Epithelial cell of esophagus (primary cell): ENCODE measurements at regions not wholly inside any gene's neighbourhood (a gene's known extent, or its start where the extent isn't known, plus 50 kb on each side); places are given as distances from the start of the nearest gene placed in this dataset.
"Not testable (repeated sequence)": the region's sequence is repeated elsewhere in the genome, so short reads cannot be mapped to it uniquely, and the experiment has no call there.

Experiments used
- DNase-seq: peaks from one replicate; pipeline ENCODE4 v3.0.0; 2010; ENCODE audit warnings: low read depth
- H3K4me3 ChIP-seq: 2 replicates; pipeline ENCODE4 v1.5.1; 2011; ENCODE audit warnings: mild to moderate bottlenecking, low read length, control low read depth
- TF ChIP-seq, protein P1 (sequence below): IDR thresholded peaks from 2 replicates; pipeline ENCODE4 v1.5.1; 2011; ENCODE audit warnings: low read depth, mild to moderate bottlenecking, low read length, control low read depth, inconsistent platforms; ENCODE audit not compliant: insufficient read depth; ENCODE audit errors: missing control alignments

DNA sequence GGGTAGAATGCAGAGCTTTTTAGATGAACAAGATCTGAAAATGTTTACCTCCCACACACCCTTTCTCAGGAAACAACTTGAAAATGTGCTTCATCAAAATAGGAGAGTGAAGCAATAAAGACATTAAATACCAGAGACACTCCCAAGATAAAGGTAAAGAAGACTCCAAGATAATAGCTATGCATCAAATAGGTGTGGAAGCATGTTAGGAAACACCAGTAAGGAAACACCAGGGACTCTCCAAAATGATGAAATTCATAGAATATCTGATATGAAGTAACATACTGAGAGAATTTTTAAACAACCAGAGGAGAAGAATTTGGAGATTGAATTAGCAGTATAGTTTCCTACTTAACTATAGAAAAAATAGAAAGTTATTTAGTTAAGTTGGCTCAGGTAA, 57.0 kb downstream of the OR10A6 start:
- TF ChIP-seq, protein P1, sequence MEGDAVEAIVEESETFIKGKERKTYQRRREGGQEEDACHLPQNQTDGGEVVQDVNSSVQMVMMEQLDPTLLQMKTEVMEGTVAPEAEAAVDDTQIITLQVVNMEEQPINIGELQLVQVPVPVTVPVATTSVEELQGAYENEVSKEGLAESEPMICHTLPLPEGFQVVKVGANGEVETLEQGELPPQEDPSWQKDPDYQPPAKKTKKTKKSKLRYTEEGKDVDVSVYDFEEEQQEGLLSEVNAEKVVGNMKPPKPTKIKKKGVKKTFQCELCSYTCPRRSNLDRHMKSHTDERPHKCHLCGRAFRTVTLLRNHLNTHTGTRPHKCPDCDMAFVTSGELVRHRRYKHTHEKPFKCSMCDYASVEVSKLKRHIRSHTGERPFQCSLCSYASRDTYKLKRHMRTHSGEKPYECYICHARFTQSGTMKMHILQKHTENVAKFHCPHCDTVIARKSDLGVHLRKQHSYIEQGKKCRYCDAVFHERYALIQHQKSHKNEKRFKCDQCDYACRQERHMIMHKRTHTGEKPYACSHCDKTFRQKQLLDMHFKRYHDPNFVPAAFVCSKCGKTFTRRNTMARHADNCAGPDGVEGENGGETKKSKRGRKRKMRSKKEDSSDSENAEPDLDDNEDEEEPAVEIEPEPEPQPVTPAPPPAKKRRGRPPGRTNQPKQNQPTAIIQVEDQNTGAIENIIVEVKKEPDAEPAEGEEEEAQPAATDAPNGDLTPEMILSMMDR = no peak
- peak; percentile 79 for DNase-seq
- no peak overlapping the region for H3K4me3 ChIP-seq

DNA sequence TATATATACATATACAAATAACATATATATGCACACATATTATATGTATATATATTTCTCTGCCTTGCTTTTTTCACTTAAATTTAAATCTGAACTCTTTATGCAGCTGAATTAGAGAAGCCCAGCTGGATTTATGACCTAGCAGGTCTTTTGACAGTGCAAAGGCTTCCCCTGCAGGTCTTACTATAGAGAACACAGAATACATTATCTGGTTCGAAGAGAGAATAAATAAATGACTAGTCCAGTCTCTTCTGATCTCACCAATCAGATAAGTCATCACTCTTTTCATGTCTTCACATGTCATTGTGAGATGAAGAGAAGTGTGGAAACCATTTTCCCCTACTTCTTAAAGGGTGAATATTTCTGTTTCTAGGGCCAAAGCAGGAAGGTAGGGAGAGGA, 58.2 kb downstream of the OR10A6 start:
- DNase-seq = peak; percentile 82
- TF ChIP-seq, protein P1 = no peak
- no peak overlapping the region for H3K4me3 ChIP-seq

DNA sequence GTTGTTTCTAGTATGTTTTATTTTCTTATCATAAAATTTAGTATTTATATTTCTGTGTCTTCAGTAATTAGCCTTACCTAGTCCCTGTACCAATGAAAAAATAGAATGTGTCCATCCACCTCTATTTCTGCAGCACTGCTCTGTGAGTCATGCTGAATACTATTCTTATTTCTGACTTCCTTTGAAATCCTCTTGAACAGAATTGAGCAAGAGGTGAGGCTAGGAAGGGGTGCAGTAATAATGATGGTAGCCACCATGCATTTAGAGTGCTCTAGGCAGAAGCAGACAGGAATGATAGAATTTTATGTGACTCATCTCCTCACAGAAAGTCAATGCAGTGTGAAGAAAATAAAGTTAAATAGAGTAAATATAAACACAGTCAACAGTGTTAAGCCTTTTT, 60.0 kb downstream of the OR10A6 start:
- H3K4me3 ChIP-seq = no peak overlapping the region
- TF ChIP-seq, protein P1 = no peak
- DNase-seq = peak; percentile 84

DNA sequence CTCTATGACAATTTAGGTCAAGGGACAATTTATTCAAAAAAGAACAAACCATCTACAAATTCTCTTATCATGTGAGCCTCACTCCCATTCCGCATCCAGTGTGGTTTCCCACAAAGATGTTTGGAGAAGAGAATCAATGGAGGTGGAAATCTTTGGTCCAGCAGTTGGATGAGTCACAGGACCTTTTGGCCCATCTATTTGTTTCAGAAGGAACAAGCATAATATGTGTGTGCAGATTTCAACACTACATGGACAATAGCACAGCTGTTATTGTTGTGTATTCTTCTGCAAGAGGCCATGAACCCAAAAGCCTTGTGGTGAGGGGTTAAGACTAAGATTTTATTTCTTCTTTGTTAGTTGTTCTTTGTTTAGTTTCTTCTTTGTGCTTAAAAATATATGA, 61.6 kb downstream of the OR10A6 start:
- no peak for DNase-seq
- TF ChIP-seq, protein P1 = no peak
- no peak overlapping the region for H3K4me3 ChIP-seq

DNA sequence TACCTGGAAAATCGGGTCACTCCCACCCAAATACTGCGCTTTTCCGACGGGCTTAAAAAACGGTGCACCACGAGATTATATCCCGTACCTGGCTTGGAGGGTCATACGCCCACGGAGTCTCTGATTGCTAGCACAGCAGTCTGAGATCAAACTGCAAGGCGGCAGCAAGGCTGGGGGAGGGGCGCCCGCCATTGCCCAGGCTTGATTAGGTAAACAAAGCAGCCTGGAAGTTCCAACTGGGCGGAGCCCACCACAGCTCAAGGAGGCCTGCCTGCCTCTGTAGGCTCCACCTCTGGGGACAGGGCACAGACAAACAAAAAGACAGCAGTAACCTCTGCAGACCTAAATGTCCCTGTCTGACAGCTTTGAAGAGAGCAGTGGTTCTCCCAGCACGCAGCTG, 64.5 kb upstream of the OR5P2 start:
- H3K4me3 ChIP-seq = not testable (repeated sequence)

DNA sequence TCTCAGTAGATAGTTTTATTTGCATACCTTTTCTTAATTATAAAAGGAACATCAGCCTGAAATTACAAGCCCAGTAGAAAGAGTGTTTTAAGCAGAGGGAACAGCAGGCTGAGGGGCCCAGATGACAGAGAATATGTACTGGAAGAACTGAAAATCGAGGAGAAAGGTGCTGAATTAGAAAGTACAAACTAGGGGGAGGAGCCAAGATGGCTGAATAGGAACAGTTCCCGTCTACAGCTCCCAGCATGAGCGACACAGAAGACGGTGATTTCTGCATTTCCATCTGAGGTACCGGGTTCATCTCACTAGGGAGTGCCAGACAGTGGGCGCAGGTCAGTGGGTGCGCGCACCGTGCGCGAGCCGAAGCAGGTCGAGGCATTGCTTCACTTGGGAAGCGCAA, 64.1 kb upstream of the OR5P2 start:
- not testable (repeated sequence) for H3K4me3 ChIP-seq, DNase-seq

More for the DNA sequence above, 64.5 kb upstream of the OR5P2 start:
- not testable (repeated sequence) for DNase-seq

DNA sequence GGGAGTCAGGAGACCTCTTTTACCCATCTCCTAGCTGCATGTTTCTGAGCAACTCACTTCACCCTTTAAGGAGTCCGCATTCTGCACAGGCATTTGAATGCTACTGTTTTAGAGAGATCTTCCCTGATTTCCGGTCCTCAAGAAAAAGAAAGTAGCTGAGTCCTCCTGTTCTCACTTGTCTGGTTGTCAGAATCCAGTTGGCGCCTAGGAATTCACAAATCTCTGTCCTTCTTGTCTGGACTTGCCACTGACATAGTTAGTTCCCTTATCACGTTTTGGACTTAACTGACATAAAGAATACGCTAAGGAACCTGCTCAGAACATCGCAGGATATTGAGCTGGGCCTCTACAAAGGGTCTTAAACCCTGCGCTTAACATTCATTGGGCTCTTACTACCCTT, 61.3 kb upstream of the OR5P2 start:
- H3K4me3 ChIP-seq = peak overlapping the region; percentile 9

DNA sequence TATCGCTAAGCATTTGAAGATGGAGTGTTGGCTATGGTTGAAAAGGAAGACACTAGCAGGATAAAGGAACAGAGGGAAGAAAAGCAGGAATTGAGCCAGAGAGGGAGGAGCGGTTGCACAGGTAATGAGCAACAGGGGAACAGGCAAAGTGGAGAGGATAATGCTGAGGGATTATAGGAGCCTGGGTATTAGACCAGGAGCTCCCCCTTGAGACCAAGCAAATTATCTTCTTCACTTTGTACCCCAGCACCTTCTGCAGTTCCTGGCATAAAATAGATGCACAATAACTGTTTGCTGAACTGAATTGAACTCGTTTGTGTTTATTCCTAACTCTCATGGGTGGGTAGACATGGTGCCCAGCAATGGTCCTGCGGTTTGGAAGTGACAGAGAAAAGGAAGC, 54.6 kb upstream of the OR5P2 start:
- TF ChIP-seq, protein P1 = peak; percentile 30
- H3K4me3 ChIP-seq = no peak overlapping the region
- peak; percentile 39 for DNase-seq

More for the DNA sequence above, 61.3 kb upstream of the OR5P2 start:
- TF ChIP-seq, protein P1 = no peak
- DNase-seq = peak; percentile 92
